GM19328 (cell line): ENCODE measurements at regions not wholly inside any gene's neighbourhood (a gene's known extent, or its start where the extent isn't known, plus 50 kb on each side); places are given as distances from the start of the nearest gene placed in this dataset.

Experiments
- ATAC-seq: cut with Tn5 transposase; IDR thresholded peaks from one replicate; pipeline ENCODE4 v1.9.1; 2021; ENCODE audit warnings: mild to moderate bottlenecking, moderate library complexity; ENCODE audit not compliant: unreplicated experiment

DNA sequence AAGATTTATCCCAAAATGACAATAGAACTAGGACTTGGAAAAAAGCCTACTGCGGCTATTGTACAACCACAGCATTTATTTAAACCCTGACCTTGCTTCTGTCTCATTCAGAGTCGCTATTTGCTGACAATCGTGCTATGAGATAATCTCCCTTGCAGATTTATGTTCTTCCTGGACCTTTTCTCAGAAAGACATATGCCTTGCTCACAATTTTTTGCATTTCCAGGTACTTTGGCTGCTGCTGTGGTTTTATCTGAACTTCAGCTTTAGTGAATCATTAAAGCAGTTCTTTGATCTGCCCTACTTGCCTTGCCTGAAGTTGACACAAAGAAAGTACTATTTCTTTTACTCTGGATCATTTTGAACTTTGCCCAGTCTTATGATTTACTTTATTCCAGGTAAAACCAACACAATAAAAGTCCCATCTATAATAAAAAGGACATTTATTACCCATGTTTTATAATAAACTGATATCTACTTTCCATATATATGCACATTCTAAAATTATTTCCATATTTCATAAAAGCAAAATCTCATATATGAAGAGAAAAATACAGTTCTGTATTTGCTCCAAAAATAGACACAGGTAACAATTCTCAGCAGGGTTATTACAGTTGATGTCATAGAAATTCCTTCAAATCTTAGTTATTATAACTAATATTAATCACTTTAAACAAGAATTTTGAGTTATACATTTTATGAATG lies 63.4 kb upstream of the CARD18 start:
- no peak for ATAC-seq

DNA sequence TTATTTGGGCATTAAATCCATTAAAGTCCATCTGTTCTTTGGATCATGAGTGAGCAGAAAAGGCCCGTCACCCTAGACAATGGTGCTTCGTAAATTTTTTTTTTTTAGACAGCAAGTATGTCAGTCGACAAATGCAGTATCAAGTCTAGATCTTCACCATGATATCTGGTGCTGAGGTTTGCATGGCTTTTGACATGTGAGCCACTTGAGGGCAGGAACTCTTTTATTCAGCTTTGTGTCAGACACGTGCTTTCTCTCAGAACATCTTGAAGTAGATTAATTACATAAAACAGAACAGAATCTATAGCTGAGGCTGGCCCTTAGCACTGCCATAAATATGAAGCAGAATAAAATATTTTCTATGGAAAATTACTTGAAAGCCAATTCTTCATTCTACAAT lies 62.9 kb upstream of the CARD18 start:
- no peak for ATAC-seq

DNA sequence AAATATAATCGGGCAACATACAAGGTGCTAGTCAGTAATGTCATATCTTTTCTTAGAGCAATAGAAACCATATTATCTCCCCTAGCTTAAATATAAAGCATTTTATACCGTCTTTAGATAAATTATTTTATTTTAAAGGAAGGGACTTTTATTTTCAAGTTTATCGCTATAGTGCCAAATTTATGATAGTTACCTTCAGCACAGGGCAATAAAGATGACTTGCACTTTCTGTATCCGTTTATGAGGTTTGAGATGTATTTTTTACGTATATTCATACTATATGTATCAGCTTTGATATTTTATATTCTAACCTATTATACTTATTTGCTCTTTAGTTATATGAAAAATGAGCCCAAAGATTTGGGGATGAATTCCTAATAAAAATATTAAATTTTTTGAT lies 61.6 kb upstream of the CARD18 start:
- no peak for ATAC-seq

DNA sequence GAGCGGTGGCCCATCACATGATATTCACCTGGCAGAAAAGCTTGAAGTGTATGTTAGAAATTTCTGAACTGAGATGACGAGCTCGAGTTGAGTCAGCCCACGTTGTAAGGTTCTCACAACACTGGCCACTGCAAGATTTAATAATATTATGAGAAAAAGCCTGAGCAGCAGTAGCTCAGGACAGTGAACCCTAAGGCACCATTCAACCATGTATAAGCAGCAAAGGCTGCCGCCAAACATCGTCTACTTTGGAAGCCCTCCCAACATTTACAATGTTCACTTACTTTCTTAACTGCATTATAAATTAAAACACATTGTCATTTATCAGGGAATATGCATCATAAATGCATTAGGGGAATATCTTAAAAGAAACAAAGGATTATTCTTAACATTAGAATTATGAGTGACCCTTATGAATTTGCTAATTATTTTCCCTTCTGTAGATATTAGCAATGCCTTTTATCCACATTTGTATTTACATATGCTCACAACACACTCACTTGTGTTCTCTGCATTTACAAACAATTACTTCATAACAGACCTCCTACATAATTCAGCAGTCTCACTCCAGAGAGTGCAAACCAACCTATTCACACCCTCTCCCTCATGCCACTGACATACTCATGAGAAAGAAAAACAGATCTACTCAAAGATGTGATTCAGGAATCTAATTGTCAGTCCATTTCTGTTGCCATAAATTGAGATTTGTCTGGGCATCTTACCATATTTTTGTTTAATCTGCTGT lies 57.7 kb upstream of the CARD18 start:
- no peak for ATAC-seq

DNA sequence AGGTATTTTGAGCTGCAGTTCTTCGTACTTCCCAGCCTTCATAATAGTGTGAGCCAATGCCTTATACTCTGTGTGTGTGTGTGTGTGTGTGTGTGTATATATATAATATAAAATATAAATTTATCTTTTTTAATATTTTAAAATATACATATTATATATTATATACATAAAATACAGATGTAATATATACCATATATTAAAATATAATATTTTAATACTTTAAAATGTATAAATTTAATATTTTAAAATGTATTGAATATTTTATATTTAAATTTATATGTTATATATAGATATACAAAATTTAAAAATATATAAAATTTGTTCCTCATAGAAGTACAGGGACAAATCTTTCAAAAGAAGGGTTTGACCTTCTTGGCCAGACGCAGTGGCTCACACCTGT lies 53.7 kb upstream of the CARD18 start:
- no peak for ATAC-seq

DNA sequence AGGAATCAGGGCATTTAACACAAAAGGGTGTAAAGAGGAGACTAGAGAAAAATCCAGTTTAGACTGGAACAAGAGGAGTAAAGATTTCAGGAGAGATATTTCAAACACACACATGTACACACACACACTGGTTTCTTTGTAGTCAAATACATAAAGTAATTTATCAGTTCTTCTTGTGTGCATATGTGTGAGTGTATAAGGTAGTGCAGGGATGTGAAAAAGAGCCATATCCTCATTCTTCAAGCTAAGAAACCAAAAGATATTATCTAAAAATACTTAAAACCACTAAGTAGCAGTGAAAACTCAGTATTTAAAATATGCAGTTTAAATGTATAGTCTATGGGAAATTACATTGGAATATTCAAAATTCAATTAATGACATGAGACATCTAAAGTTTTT lies 52.5 kb upstream of the CARD18 start:
- ATAC-seq: no peak

DNA sequence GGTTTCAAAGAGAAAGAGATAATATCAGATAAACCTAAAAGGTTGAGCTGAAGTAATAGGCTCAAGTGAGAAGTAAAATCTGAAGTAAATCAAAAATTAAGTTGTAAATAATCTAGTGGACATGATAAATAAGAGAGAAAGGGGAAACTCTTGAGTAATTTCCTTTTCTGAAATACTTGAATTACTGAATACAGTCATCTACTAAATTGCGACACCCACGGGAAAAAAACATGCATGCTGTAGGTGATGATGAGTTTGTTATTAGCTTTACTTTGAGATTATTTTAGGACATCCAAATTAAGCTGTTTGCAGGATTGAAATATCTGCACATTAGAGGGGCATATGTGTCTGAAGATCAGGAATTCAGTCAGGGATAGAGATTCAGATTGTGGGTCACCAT lies 50.0 kb upstream of the CARD18 start:
- no peak for ATAC-seq
